GM21528 (cell line): ENCODE measurements at regions not wholly inside any gene's neighbourhood (a gene's known extent, or its start where the extent isn't known, plus 50 kb on each side); places are given as distances from the start of the nearest gene placed in this dataset.
"Not testable (repeated sequence)": the region's sequence is repeated elsewhere in the genome, so short reads cannot be mapped to it uniquely, and the experiment has no call there.

Experiments
- ATAC-seq: cut with Tn5 transposase; IDR thresholded peaks from one replicate; pipeline ENCODE4 v1.9.1; 2021; ENCODE audit warnings: mild to moderate bottlenecking, moderate library complexity; ENCODE audit not compliant: unreplicated experiment, low FRiP score

GRCh38 chr2:7140306-7140705 lies 223.1 kb downstream of the RNF144A start:
- ATAC-seq = no peak

DNA sequence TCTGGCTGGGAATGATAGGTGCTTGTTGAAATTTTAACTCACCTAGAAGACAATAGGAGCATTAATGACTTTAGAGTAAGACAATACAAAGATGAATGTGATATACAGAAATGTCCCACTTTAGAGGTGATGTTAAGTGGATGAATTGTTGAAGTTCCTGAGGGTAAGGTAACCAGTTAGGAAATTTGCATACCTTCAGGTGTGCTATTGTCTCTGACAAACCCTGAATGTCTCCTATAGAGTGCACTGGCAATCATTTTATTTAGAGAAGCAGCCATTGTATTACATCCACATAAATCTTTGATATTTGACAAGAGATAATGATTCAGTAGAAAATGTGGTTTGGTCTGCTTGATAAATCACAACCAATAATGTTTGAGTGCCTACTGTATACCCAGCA lies 228.5 kb downstream of the RNF144A start:
- ATAC-seq = no peak

GRCh38 chr2:7146151-7146550 lies 228.9 kb downstream of the RNF144A start:
- ATAC-seq = no peak

DNA sequence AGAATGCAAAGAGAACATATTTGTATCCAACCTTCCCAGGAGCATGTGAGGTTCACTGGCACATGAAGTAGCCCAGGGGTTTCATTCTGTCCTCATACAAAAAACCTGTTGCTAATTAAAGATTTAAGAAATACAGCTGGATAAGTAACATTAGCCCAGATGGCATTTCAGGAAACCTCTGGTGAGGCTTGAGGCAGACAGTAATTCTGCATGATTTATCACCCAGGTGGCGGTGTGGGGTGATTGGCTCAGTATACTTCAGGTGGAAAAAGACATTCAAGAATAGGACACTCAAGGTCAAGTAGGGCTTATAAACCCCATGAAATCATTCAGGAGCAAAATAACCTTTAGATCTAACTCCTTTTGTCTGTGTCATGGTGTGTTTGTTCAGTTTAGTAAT lies 237.4 kb downstream of the RNF144A start:
- no peak for ATAC-seq

DNA sequence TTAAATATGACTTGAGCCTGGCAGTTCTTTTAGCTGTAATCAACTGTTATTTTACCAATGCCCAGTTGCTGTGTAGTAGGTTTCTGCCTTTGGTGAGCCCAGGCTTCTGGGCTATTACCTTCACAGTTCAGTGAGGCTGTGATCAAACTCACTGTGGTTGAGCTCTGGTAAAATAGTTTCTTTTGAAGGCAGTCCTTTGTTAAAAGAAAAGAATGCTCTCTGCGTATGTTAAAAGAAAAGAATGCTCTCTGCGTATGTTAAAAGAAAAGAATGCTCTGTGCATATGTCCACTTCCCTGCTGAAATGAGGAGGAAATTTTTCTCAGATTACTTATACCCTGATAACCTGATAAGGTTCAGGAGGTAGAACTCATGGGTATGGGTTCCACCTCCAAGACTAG lies 244.3 kb downstream of the RNF144A start:
- ATAC-seq = no peak

DNA sequence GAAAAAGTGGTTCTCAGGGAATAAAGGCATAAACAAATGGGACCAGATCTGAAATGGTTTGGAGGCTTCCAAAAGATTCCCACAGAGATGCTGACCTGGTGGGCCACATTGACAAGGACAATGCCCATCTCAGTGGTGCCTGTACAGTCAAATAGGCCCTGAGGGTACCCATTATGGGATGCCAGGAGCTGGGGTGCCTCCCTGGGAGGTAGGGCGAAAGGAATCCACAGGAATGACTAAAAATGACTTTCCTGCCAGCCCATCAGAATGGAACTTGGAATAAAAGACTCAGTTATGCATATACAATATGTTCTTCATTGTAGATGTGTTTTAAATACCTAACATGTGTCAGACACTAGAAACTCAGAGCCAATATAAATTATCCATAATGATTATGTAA lies 248.5 kb downstream of the RNF144A start:
- no peak for ATAC-seq

DNA sequence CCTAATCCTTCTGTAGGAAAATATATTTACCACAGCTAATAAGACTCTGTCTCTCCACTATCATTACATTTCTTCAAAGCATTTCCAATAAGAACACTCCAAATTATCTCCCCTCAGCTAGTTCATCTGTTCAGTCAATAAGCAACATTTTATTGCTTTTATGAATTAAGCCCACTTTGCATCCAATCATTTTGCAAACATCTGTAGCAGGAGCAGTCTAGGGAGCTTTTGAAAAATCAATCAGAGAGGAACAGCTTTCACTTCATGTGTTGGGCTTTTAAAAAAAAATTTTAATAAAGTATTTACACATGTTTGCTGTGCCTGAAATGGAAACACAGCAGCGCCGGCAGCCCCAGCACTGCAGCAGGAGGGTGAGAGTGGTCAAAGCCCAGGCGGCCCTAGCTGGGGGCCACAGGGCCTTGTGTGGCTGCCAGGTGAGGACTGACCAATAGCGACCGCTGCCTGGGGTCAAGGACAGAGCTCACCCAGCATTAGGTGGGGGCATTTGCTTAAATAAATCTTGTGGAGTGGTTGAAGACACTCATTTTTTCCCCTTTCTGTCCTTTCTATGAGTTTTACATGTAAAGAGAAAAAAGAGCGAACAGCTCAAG lies 250.7 kb downstream of the RNF144A start:
- ATAC-seq = no peak

DNA sequence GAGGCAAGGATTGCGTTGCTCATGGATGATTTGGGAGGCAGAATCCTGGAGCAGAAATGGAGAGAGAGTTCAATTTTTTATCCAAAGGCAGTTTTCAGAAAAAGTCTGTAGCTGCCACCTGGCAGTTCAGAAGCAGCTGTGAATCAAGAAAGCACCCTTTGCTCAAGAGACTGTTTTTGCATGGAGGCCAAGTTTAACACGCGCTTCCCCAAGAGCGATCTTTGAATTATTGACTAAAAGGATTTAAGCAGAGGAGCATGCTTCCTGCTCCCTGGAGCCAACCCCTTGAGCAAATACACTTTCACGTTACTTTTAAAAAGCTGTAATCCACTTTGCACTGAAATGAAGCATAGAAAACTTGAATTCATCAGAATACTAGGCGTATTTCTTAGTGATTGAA lies 252.4 kb downstream of the RNF144A start:
- ATAC-seq = no peak

GRCh38 chr2:7178996-7179395 lies 261.8 kb downstream of the RNF144A start:
- not testable (repeated sequence) for ATAC-seq

DNA sequence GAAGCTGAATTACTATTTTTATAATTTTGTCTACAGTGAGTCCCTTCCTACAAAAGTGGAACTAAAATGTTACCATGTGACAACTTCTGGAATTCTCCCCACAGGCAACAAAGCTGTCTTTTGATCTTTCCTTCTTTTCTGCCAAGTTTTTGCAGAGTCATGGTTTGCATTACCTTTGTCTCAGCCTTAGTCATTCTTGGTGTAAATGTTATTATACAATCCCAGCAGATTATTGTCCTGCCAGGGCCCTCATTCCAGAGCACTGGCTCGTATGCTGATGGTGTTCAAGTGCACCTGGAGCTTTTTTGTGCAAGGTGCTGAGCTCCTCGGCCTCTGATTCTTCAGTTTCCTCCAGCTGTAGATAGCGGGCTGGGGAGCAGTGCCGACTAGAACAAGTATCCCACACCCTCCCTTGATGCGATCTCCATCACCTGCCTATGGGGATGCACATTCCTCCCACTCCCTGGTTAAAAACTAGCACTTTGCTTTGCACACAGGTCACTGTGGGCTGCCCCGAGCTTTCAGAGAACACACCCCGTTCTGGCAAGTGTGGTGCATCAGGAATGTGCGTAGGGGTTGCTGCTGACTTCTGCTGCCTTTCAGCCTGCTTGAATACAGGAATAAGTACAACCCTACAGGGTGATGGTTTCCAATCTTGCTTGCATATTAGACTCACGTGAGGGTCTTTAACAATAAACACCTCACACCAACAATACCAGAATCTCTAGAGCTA lies 263.6 kb downstream of the RNF144A start:
- ATAC-seq = no peak

DNA sequence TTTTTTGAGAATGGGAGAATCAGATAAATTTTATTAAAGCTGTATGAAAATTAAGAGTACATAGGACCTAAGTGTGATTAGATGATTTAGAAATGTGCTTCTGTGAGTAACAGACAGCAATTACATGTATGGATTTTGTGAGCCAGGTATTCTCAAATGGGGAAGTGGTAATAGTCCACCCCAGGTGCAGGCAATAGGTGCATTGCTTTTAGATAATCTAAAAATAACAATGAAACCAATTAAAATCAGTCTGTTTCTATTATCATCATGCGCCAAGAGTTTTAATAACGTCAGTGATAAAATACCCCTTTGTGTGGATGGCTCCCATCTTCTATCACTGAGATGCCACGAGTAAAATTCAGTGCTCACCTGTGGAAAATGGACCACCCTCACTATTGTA lies 265.3 kb downstream of the RNF144A start:
- ATAC-seq = no peak

- no peak for ATAC-seq
Measured at GRCh38 chr2:7189106-7189505, 271.9 kb downstream of the RNF144A start.

DNA sequence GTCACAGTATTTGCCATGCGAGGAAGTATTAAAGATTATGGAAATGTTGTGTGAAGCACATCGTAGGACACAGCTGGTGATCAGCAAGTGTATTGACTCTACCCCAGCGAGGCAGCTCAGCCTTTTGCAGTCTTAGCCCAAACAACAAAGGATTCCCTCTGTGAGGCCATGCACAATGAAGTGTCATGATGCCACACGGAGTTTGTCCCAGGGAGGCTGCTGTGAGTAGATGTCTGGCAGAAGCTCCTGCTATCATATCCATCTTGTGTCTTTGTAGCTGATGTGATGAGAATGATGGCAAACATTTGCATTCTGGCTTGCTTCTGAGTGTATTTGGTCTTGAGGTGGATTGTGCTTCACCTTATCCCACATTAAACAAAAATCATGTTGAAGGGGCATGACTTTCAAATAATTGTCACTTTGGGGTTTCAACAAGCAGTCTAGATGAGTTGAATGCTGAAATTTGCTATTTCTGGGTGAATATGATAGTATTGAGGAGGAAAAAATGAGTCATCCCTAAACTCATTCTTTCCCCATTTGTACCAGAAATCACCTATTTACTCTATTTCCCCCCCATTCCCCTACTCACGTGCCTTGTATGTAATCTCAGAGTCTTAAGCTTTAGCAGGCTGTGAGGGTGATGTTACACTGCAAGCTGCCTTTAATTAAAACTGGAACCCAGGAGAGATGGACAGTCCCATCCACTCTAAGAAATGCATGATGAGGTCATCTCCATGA lies 273.5 kb downstream of the RNF144A start:
- no peak for ATAC-seq

- ATAC-seq = no peak
Measured at GRCh38 chr2:7191932-7192331, 274.7 kb downstream of the RNF144A start.

DNA sequence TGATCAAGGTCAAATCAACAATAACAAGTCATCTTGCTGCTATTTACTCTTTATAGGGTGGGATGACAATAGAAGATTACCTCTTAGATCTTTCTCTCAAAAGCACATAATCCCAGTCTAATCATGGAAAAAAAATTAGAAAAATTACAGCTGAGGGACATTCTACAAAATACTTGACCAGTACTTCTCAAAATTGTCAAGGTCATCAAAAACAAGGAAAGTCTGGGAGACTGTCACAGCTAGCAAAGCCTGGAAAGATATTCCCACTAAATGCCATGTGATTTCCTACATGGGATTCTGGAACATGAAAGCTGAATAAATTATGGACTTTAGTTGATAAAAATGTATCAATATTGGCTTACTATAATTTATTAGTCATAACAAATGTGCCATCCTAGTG lies 276.2 kb downstream of the RNF144A start:
- ATAC-seq = no peak

GRCh38 chr2:7194950-7195349 lies 277.7 kb downstream of the RNF144A start:
- ATAC-seq = no peak

GRCh38 chr2:7196883-7197282 lies 279.7 kb downstream of the RNF144A start:
- no peak for ATAC-seq

- no peak for ATAC-seq
Measured at GRCh38 chr2:7201851-7202250, 284.6 kb downstream of the RNF144A start.

GRCh38 chr2:7203056-7203467 lies 285.9 kb downstream of the RNF144A start:
- ATAC-seq = no peak

- ATAC-seq = no peak
Measured at GRCh38 chr2:7205151-7205830, 288.1 kb downstream of the RNF144A start.

- no peak for ATAC-seq
Measured at GRCh38 chr2:7206111-7206810, 289.0 kb downstream of the RNF144A start.
